Neural progenitor cell (in vitro differentiated cells): ENCODE measurements at regions not wholly inside any gene's neighbourhood (a gene's known extent, or its start where the extent isn't known, plus 50 kb on each side); places are given as distances from the start of the nearest gene placed in this dataset.

Experiments used
- CTCF ChIP-seq: fragments of 200-600 bp; sonication (generic); IDR thresholded peaks from 2 replicates; pipeline ENCODE4 v1.5.1; 2017; ENCODE audit warnings: antibody characterized with exemption, mild to moderate bottlenecking
- EZH2 ChIP-seq: fragments of 200-600 bp; sonication (generic); IDR thresholded peaks from 2 replicates; pipeline ENCODE4 v1.6.1; 2017; ENCODE audit warnings: antibody characterized with exemption, mild to moderate bottlenecking, moderate library complexity
- EZH2phosphoT487 ChIP-seq: fragments of 200-600 bp; sonication (generic); IDR thresholded peaks from 2 replicates; pipeline ENCODE4 v1.6.1; 2017; ENCODE audit warnings: antibody characterized with exemption

- no peak for TF ChIP-seq CTCF
- TF ChIP-seq EZH2: no peak
- TF ChIP-seq EZH2phosphoT487: no peak
Observed at GRCh38 chr1:222424826-222425225, 123.1 kb downstream of the HHIPL2 start.
